ENCODE measurements at regions not wholly inside any gene's neighbourhood (a gene's known extent, or its start where the extent isn't known, plus 50 kb on each side); places are given as distances from the start of the nearest gene placed in this dataset.

- no peak for TF ChIP-seq TARDBP (IDR thresholded peaks at IDR 0.05)
- TF ChIP-seq L3MBTL2 (conservative IDR thresholded peaks at IDR 0.05), result no peak
- no peak for TF ChIP-seq NFRKB (IDR thresholded peaks at IDR 0.05)
- no peak for TF ChIP-seq HDGF (IDR thresholded peaks at IDR 0.05; ENCODE audit: borderline replicate concordance)
- TF ChIP-seq BHLHE40 (IDR thresholded peaks at IDR 0.05; ENCODE audit: borderline replicate concordance), result no peak
- TF ChIP-seq SP1 (IDR thresholded peaks at IDR 0.05), result no peak
- no peak for TF ChIP-seq FOXA1 (IDR thresholded peaks at IDR 0.05)
- no peak for TF ChIP-seq FOXM1 (IDR thresholded peaks at IDR 0.05; ENCODE audit: borderline replicate concordance)
- no peak for TF ChIP-seq PKNOX1 (IDR thresholded peaks at IDR 0.05)
- TF ChIP-seq FOXK2 (IDR thresholded peaks at IDR 0.05), result no peak
- TF ChIP-seq LEF1 (IDR thresholded peaks at IDR 0.05; ENCODE audit: borderline replicate concordance), result no peak
- TF ChIP-seq CTBP1 (IDR thresholded peaks at IDR 0.05; ENCODE audit: borderline replicate concordance), result no peak
Observed at GRCh38 chr15:69661871-69662644, 209.4 kb downstream of the RPLP1 start.

Measured in HEK293T (cell line).